Type B pancreatic cell (in vitro differentiated cells): ENCODE measurements at regions not wholly inside any gene's neighbourhood (a gene's known extent, or its start where the extent isn't known, plus 50 kb on each side); places are given as distances from the start of the nearest gene placed in this dataset.

Experiments used
- DNase-seq: peaks from one replicate; pipeline ENCODE4 v3.0.0; 2021; ENCODE audit warnings: mixed read lengths; ENCODE audit not compliant: unreplicated experiment; ENCODE audit errors: extremely low spot score
- H3K27ac Mint-ChIP-seq: 2 replicates; pipeline ENCODE4 v1.8.0; 2021; ENCODE audit warnings: mild to moderate bottlenecking, mixed read lengths
- H3K27me3 Mint-ChIP-seq: 2 replicates; pipeline ENCODE4 v1.8.0; 2021; ENCODE audit warnings: mixed read lengths
- H3K36me3 Mint-ChIP-seq: 2 replicates; pipeline ENCODE4 v1.8.0; 2021; ENCODE audit warnings: mixed read lengths
- H3K4me1 Mint-ChIP-seq: one replicate; pipeline ENCODE4 v1.8.0; 2021; ENCODE audit warnings: mixed read lengths; ENCODE audit not compliant: unreplicated experiment
- H3K4me3 Mint-ChIP-seq: 2 replicates; pipeline ENCODE4 v1.8.0; 2021; ENCODE audit warnings: mild to moderate bottlenecking, mixed read lengths
- H3K9me3 Mint-ChIP-seq: 2 replicates; pipeline ENCODE4 v1.8.0; 2021; ENCODE audit warnings: mixed read lengths
- CTCF ChIP-seq: fragments of 200-600 bp; sonication (generic); conservative IDR thresholded peaks from 2 replicates; pipeline ENCODE4 v1.5.0; 2021; ENCODE audit warnings: antibody characterized with exemption, mild to moderate bottlenecking

- H3K4me3 Mint-ChIP-seq: no peak overlapping the region
- H3K9me3 Mint-ChIP-seq: peaks cover 5% of the 10 kb centered on the region
- peaks cover 31% of the 10 kb centered on the region for H3K4me1 Mint-ChIP-seq
- no peak for TF ChIP-seq CTCF
- no peak overlapping the region for H3K27ac Mint-ChIP-seq
- no peak for DNase-seq
- H3K36me3 Mint-ChIP-seq: no peaks in the 10 kb centered on the region
- H3K27me3 Mint-ChIP-seq: peaks cover 7% of the 10 kb centered on the region
Measured at GRCh38 chr9:115396071-115396529, 278.1 kb upstream of the TNC start.

- no peak for DNase-seq
- Mint-ChIP-seq H3K4me1 (peaks cover 23% of the 10 kb centered on the region), H3K27me3 (peaks cover 7% of the 10 kb centered on the region), H3K9me3 (peaks cover 5% of the 10 kb centered on the region), H3K27ac (no peak overlapping the region), H3K36me3 (no peaks in the 10 kb centered on the region), H3K4me3 (no peak overlapping the region)
- no peak for TF ChIP-seq CTCF
Measured at GRCh38 chr9:115397591-115398312, 279.8 kb upstream of the TNC start.

- no peak for TF ChIP-seq CTCF
- Mint-ChIP-seq H3K4me1 (peaks cover 23% of the 10 kb centered on the region), H3K27me3 (peaks cover 7% of the 10 kb centered on the region), H3K36me3 (no peaks in the 10 kb centered on the region), H3K27ac (no peak overlapping the region), H3K4me3 (no peak overlapping the region), H3K9me3 (peaks cover 5% of the 10 kb centered on the region)
- no peak for DNase-seq
Measured at GRCh38 chr9:115398313-115398650, 280.3 kb upstream of the TNC start.

GRCh38 chr9:115398996-115399395 lies 281.0 kb upstream of the TNC start:
- no peak overlapping the region for H3K27ac Mint-ChIP-seq

GRCh38 chr9:115400796-115401195 lies 282.8 kb upstream of the TNC start:
- no peak for TF ChIP-seq CTCF
- DNase-seq: no peak
- Mint-ChIP-seq H3K9me3 (no peaks in the 10 kb centered on the region), H3K36me3 (no peaks in the 10 kb centered on the region), H3K27me3 (peaks cover 4% of the 10 kb centered on the region), H3K4me1 (peaks cover 20% of the 10 kb centered on the region), H3K27ac (no peak overlapping the region), H3K4me3 (no peak overlapping the region)

More at GRCh38 chr9:115398996-115399395, 281.0 kb upstream of the TNC start:
- Mint-ChIP-seq H3K36me3 (no peaks in the 10 kb centered on the region), H3K4me3 (no peak overlapping the region), H3K27me3 (peaks cover 7% of the 10 kb centered on the region), H3K9me3 (peaks cover 4% of the 10 kb centered on the region), H3K4me1 (peaks cover 23% of the 10 kb centered on the region)
- DNase-seq: no peak
- no peak for TF ChIP-seq CTCF
